Hepatic stellate cell (primary cell): ENCODE measurements at regions not wholly inside any gene's neighbourhood (a gene's known extent, or its start where the extent isn't known, plus 50 kb on each side); places are given as distances from the start of the nearest gene placed in this dataset.
"Not testable (repeated sequence)": the region's sequence is repeated elsewhere in the genome, so short reads cannot be mapped to it uniquely, and the experiment has no call there.

ENCODE experiments used
- DNase-seq: peaks from one replicate; pipeline ENCODE4 v3.0.0; 2011; ENCODE audit warnings: low spot score

DNA sequence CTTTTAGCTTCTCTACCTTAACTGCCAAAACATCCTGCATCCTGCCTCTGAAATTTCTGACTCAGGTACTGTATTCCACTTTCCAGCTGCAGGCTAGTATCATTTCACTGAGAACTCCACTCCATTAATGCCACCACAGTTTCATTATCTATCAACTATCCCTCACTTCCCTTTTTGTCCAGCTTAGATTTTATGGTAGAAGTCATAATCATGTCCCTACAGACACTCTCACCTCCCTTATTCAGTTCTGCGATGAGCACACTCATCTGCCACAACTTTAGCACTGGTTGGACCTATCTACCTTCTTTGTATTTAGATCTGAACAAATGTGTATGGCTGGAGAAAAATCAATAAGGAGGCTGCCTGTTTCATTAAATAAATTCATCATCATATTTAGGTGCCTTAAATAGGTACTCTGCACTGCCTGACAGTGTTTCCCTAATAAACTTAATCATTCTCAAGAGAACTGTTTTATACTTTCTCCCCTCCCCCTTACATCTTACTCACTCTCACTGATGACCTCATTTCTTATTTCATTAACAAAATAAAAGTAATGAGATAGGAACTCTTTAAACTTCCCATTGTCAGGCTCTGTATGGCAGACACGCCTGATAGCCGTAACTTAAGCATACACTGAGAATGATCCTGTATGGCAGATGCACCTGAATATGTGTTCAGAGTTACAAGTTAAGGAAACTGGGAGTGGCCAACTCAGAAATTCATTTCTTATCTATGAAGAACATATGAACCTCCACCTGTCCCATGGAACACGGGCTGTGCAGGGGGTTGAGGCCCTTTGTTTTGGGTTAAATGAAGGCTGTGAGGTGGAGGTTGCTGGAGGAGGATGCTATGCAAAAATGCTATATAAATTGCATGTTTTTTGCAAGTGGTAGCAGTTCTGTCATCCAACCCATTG, 95.3 kb upstream of the MAN1A1 start:
- DNase-seq, result no peak

DNA sequence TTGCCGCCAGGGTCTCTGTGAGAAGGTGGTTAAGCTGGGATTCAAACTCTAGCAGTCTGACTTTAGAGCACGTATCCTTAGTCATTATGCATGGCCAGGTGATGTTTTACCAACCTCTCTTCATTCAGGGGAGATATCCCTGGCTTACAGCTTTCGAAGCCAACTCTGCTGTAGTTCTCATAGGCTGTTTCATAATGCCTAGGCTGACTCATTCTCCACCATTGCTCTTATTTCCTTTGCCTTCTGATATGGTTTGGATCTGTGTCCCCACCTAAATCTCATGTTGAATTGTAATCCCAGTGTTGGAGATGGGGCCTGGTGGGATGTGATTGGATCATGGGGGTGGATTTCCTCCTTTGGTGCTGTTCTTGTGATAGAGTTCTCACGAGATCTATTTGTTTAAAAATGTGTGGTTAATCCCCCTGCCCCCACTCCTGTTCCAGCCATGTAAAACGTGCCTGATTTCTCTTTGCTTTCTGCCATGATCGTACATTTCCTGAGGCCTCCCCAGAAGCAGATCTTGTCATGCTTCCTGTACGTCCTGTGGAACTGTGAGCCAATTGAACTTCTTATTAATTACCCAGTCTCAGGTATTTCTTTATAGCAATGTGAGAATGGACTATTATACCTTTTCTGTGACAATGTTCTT, 94.6 kb upstream of the MAN1A1 start:
- no peak for DNase-seq

DNA sequence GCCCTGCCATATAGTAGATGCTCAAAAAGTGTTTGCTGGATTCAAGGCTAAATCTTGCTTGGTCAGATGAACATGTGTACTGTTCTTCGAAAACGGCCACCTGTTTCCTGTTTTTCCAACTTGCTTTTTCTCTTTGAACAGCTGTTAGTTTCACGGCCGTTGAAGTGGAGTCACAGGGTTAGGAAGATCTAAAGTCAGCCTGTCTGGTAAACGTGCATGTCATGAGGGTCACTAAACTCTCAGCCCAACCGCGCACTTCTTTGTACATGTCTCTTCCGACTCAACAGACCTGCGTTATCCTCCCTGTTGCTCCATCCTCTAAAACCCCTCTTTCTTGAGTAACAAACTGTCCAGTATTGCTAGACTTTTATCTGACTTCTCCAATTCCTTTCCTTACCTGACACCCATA, 93.2 kb upstream of the MAN1A1 start:
- DNase-seq, result no peak

GRCh38 chr6:119440953-119441352, 91.4 kb upstream of the MAN1A1 start:
- DNase-seq, result no peak

DNA sequence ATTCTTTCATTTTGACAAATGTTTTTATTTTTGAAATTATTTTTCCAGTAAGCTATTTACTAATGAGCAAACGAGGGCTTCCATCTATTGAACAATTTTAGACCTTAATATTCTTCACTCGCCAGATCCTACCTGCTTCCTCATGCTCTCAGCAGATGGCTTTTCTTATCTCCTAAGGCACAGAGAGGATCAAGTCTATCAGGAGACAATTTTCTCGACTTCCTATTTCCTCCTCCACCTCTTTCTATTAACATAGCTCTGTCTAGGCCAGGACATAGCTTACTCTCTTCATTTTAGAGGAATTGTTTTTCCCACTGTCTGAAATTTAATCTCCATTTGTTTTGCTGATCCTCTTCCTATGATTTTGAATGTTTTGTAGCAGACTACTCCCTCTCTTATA, 87.0 kb upstream of the MAN1A1 start:
- DNase-seq, result no peak

- DNase-seq, result no peak
Measured at GRCh38 chr6:119431799-119432198, 82.2 kb upstream of the MAN1A1 start.

- DNase-seq, result no peak
Measured at GRCh38 chr6:119430805-119431204, 81.2 kb upstream of the MAN1A1 start.

DNA sequence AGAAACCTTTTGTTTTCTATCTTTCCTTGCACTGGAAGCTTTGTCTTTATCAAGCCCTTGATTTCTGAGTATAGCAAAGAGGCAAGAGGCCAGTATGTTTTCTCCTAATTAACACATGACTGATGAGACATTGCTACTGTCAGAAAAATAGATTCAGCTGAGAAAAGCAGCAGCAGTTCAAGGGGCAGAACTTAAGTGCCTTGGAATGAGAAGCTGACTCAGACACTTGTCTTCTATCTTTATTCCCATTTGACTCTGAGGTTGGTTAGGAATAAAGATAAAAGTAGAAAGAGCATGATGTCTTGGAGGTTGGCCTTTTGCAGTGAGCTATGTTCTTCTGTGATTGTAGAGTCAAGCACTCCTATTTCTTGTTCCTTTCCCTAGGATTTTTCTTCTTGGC, 79.1 kb upstream of the MAN1A1 start:
- DNase-seq, result no peak

GRCh38 chr6:119426619-119427018, 77.1 kb upstream of the MAN1A1 start:
- no peak for DNase-seq

GRCh38 chr6:119423996-119424395, 74.4 kb upstream of the MAN1A1 start:
- DNase-seq, result no peak

GRCh38 chr6:119418084-119418483, 68.5 kb upstream of the MAN1A1 start:
- not testable (repeated sequence) for DNase-seq

- no peak for DNase-seq
Measured at GRCh38 chr6:119407156-119407555, 57.6 kb upstream of the MAN1A1 start.

DNA sequence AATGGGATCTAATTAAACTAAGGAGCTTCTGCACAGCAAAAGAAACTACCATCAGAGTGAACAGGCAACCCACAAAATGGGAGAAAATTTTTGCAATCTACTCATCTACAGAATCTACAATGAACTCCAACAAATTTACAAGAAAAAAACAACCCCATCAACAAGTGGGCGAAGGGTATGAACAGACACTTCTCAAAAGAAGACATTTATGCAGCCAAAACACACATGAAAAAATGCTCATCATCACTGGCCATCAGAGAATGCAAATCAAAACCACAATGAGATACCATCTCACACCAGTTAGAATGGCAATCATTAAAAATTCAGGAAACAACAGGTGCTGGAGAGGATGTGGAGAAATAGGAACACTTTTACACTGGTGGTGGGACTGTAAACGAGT, 55.6 kb upstream of the MAN1A1 start:
- not testable (repeated sequence) for DNase-seq
